HEK293 (cell line): ENCODE measurements at regions not wholly inside any gene's neighbourhood (a gene's known extent, or its start where the extent isn't known, plus 50 kb on each side); places are given as distances from the start of the nearest gene placed in this dataset.

ENCODE experiments used
- CTCF ChIA-PET: fragments of 350-600 bp; formaldehyde crosslinking; extraction: SDS; loops from one replicate; lab custom pipeline; 2021; ENCODE audit warnings: antibody characterized with exemption; lab: Yijun Ruan, JAX
- POLR2A ChIA-PET: fragments of 300-600 bp; formaldehyde crosslinking; extraction: SDS; loops from one replicate; lab custom pipeline; 2020; ENCODE audit warnings: antibody characterized with exemption, inconsistent platforms; lab: Yijun Ruan, JAX
- H3K27ac ChIP-seq: fragments of 200-500 bp; sonication (Bioruptor generic); 2 replicates; pipeline ENCODE4 v1.5.1; 2014; ENCODE audit warnings: low read depth, low read length, control low read depth, inconsistent platforms; ENCODE audit errors: extremely low read depth
- H3K36me3 ChIP-seq, 2 experiments: fragments of 200-500 bp in 1 of 2; sonication (Bioruptor generic) in 1 of 2; 1 replicate in 1 of 2; 2 replicates in 1 of 2; pipeline ENCODE4 v1.5.1; 2014 to 2017; ENCODE audit warnings: inconsistent platforms in 2 of 2, low read length in 2 of 2; ENCODE audit not compliant: control insufficient read depth in 2 of 2, insufficient read depth in 1 of 2
- H3K4me1 ChIP-seq: fragments of 200-500 bp; sonication (Bioruptor generic); 2 replicates; pipeline ENCODE4 v1.5.1; 2014; ENCODE audit warnings: mild to moderate bottlenecking, low read length, inconsistent platforms; ENCODE audit not compliant: control insufficient read depth, insufficient read depth
- H3K4me3 ChIP-seq: 2 replicates; pipeline ENCODE4 v1.5.1; 2011; ENCODE audit warnings: low read depth, mild to moderate bottlenecking, control low read depth, low read length, moderate library complexity
- H3K9me3 ChIP-seq: fragments of 200-500 bp; sonication (Bioruptor generic); 2 replicates; pipeline ENCODE4 v1.5.1; 2014; ENCODE audit warnings: low read depth, low read length, inconsistent platforms; ENCODE audit not compliant: control insufficient read depth, insufficient read depth
- GFI1B ChIP-seq: fragments of 450-650 bp; formaldehyde crosslinking; IDR thresholded peaks from 2 replicates; pipeline ENCODE4 v1.5.1; 2016; ENCODE audit warnings: missing biosample characterization, missing genetic modification characterization
- HOXA7 ChIP-seq: sonication (generic); formaldehyde crosslinking; IDR thresholded peaks from 2 replicates; pipeline ENCODE4 v1.8.1; 2022; ENCODE audit warnings: missing genetic modification reagents, borderline replicate concordance
- IKZF3 ChIP-seq: fragments of 450-650 bp; IDR thresholded peaks from 2 replicates; pipeline ENCODE4 v1.5.0; 2018; ENCODE audit warnings: missing biosample characterization, mild to moderate bottlenecking, missing genetic modification characterization, moderate library complexity
- MYNN ChIP-seq: fragments of 450-650 bp; formaldehyde crosslinking; IDR thresholded peaks from 2 replicates; pipeline ENCODE4 v1.5.1; 2016; ENCODE audit warnings: missing biosample characterization, missing genetic modification characterization, borderline replicate concordance
- RBAK ChIP-seq: fragments of 450-650 bp; formaldehyde crosslinking; IDR thresholded peaks from 2 replicates; pipeline ENCODE4 v1.5.1; 2016; ENCODE audit warnings: missing biosample characterization, missing genetic modification characterization
- REPIN1 ChIP-seq: fragments of 450-650 bp; formaldehyde crosslinking; IDR thresholded peaks from 2 replicates; pipeline ENCODE4 v1.5.1; 2017; ENCODE audit warnings: missing biosample characterization, missing genetic modification characterization, low read depth
- SP3 ChIP-seq: fragments of 450-650 bp; formaldehyde crosslinking; IDR thresholded peaks from 2 replicates; pipeline ENCODE4 v1.5.1; 2016; ENCODE audit warnings: missing biosample characterization, missing genetic modification characterization
- ZNF16 ChIP-seq: fragments of 450-650 bp; formaldehyde crosslinking; IDR thresholded peaks from 2 replicates; pipeline ENCODE4 v1.5.1; 2016; ENCODE audit warnings: low read depth, missing biosample characterization, missing genetic modification characterization
- ZNF184 ChIP-seq: fragments of 450-650 bp; IDR thresholded peaks from 2 replicates; pipeline ENCODE4 v1.5.1; 2018; ENCODE audit warnings: missing biosample characterization, mild to moderate bottlenecking, missing genetic modification characterization
- ZNF311 ChIP-seq: fragments of 450-650 bp; formaldehyde crosslinking; IDR thresholded peaks from 2 replicates; pipeline ENCODE4 v1.5.1; 2017; ENCODE audit warnings: missing biosample characterization, missing genetic modification characterization, borderline replicate concordance
- ZNF366 ChIP-seq: fragments of 450-650 bp; formaldehyde crosslinking; conservative IDR thresholded peaks from 2 replicates; pipeline ENCODE4 v1.5.1; 2016; ENCODE audit warnings: missing biosample characterization, missing genetic modification characterization
- ZNF404 ChIP-seq: fragments of 450-650 bp; formaldehyde crosslinking; IDR thresholded peaks from 2 replicates; pipeline ENCODE4 v1.5.1; 2017; ENCODE audit warnings: missing biosample characterization, missing genetic modification characterization
- ZNF555 ChIP-seq: fragments of 450-650 bp; formaldehyde crosslinking; conservative IDR thresholded peaks from 2 replicates; pipeline ENCODE4 v1.5.1; 2017; ENCODE audit warnings: missing biosample characterization, mild to moderate bottlenecking, missing genetic modification characterization, inconsistent platforms
- ZNF701 ChIP-seq: fragments of 450-650 bp; formaldehyde crosslinking; IDR thresholded peaks from 2 replicates; pipeline ENCODE4 v1.5.1; 2016; ENCODE audit warnings: missing biosample characterization, missing genetic modification characterization
- ZNF707 ChIP-seq: fragments of 450-650 bp; formaldehyde crosslinking; IDR thresholded peaks from 2 replicates; pipeline ENCODE4 v1.5.1; 2016; ENCODE audit warnings: missing biosample characterization, missing genetic modification characterization
- ZNF791 ChIP-seq: fragments of 450-650 bp; formaldehyde crosslinking; IDR thresholded peaks from 2 replicates; pipeline ENCODE4 v1.5.1; 2016; ENCODE audit warnings: missing biosample characterization, missing genetic modification characterization
- TF ChIP-seq, protein P1 (sequence below): fragments of 450-650 bp; formaldehyde crosslinking; IDR thresholded peaks from 2 replicates; pipeline ENCODE4 v1.5.1; 2016; ENCODE audit warnings: missing biosample characterization, missing genetic modification characterization, low read depth
- TF ChIP-seq, protein P2 (sequence below): fragments of 450-650 bp; formaldehyde crosslinking; IDR thresholded peaks from 2 replicates; pipeline ENCODE4; 2016; ENCODE audit warnings: missing biosample characterization, missing genetic modification characterization
- TF ChIP-seq, protein P3 (sequence below): fragments of 450-650 bp; formaldehyde crosslinking; IDR thresholded peaks from 2 replicates; pipeline ENCODE4 v1.5.1; 2016; ENCODE audit warnings: missing biosample characterization, missing genetic modification characterization
- TF ChIP-seq, protein P4 (sequence below): fragments of 450-650 bp; formaldehyde crosslinking; IDR thresholded peaks from 2 replicates; pipeline ENCODE4 v1.5.1; 2016; ENCODE audit warnings: missing biosample characterization, missing genetic modification characterization
- TF ChIP-seq, protein P5 (sequence below): fragments of 450-650 bp; formaldehyde crosslinking; IDR thresholded peaks from 2 replicates; pipeline ENCODE4 v1.5.1; 2017; ENCODE audit warnings: missing biosample characterization, missing genetic modification characterization

GRCh38 chr17:14442798-14443528, 142.1 kb downstream of the HS3ST3B1 start (continued):
- TF ChIP-seq, protein P1, sequence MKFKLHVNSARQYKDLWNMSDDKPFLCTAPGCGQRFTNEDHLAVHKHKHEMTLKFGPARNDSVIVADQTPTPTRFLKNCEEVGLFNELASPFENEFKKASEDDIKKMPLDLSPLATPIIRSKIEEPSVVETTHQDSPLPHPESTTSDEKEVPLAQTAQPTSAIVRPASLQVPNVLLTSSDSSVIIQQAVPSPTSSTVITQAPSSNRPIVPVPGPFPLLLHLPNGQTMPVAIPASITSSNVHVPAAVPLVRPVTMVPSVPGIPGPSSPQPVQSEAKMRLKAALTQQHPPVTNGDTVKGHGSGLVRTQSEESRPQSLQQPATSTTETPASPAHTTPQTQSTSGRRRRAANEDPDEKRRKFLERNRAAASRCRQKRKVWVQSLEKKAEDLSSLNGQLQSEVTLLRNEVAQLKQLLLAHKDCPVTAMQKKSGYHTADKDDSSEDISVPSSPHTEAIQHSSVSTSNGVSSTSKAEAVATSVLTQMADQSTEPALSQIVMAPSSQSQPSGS (tag by site-specific recombination): no peak
- no peak for TF ChIP-seq ZNF404

- Histone ChIP-seq H3K9me3 (no peaks in the 10 kb centered on the region), H3K4me1 (no peaks in the 10 kb centered on the region), H3K36me3 (no peaks in the 10 kb centered on the region), H3K4me3 (no peak overlapping the region), H3K27ac (no peak overlapping the region)
- TF ChIP-seq ZNF707 (tag by site-specific recombination) (no peak), HOXA7 (no peak), ZNF16 (no peak), ZNF555 (no peak), ZNF366 (tag by site-specific recombination) (no peak), ZNF701 (tag by site-specific recombination) (no peak), MYNN (tag by site-specific recombination) (no peak), IKZF3 (tag by site-specific recombination) (no peak), RBAK (tag by site-specific recombination) (no peak), ZNF311 (tag by site-specific recombination) (no peak)
- TF ChIP-seq, protein P2, sequence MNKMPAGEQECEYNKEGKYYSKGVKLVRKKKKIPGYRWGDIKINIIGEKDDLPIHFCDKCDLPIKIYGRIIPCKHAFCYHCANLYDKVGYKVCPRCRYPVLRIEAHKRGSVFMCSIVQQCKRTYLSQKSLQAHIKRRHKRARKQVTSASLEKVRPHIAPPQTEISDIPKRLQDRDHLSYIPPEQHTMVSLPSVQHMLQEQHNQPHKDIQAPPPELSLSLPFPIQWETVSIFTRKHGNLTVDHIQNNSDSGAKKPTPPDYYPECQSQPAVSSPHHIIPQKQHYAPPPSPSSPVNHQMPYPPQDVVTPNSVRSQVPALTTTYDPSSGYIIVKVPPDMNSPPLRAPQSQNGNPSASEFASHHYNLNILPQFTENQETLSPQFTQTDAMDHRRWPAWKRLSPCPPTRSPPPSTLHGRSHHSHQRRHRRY (tag by site-specific recombination): no peak
- TF ChIP-seq, protein P3, sequence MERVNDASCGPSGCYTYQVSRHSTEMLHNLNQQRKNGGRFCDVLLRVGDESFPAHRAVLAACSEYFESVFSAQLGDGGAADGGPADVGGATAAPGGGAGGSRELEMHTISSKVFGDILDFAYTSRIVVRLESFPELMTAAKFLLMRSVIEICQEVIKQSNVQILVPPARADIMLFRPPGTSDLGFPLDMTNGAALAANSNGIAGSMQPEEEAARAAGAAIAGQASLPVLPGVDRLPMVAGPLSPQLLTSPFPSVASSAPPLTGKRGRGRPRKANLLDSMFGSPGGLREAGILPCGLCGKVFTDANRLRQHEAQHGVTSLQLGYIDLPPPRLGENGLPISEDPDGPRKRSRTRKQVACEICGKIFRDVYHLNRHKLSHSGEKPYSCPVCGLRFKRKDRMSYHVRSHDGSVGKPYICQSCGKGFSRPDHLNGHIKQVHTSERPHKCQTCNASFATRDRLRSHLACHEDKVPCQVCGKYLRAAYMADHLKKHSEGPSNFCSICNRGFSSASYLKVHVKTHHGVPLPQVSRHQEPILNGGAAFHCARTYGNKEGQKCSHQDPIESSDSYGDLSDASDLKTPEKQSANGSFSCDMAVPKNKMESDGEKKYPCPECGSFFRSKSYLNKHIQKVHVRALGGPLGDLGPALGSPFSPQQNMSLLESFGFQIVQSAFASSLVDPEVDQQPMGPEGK (tag by site-specific recombination): no peak
- ChIA-PET POLR2A (no interaction called here), CTCF (interaction anchor here (0.5 kb wide), 1 partner anchor 10 kb away, joined by 3 read pairs; no protein-coding TSS in a partner anchor)
Observed at GRCh38 chr17:14437176-14437575, 136.3 kb downstream of the HS3ST3B1 start.

DNA sequence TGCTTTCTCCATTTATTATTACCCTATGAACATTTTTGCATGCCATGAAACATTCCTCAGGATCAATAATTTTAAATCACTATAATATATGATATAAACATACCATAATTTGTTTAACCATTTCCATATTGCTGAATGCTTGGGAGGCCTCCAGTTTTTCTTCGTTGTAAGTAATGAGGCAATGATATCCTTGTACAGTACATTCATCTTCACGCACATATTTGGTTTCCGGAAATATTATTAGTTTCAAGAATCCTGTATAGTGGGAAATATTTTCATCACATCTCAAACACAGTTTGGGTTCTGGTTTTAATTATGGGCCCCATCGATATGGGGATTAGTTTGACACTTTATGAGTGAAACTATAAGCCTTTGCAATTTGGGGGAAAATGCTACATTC, 135.4 kb downstream of the HS3ST3B1 start:
- no peaks in the 10 kb centered on the region for H3K4me1 ChIP-seq
- H3K27ac ChIP-seq: no peak overlapping the region
- H3K9me3 ChIP-seq: no peaks in the 10 kb centered on the region
- ChIA-PET CTCF (interaction anchor here (0.7 kb wide), 1 partner anchor 238 kb away, joined by 3 read pairs; no protein-coding TSS in a partner anchor), POLR2A (interaction anchor here (0.6 kb wide), 1 partner anchor 423 kb away, joined by 3 read pairs; no protein-coding TSS in a partner anchor)
- no peak overlapping the region for H3K4me3 ChIP-seq
- TF ChIP-seq REPIN1 (tag by site-specific recombination): no peak
- no peaks in the 10 kb centered on the region for H3K36me3 ChIP-seq

DNA sequence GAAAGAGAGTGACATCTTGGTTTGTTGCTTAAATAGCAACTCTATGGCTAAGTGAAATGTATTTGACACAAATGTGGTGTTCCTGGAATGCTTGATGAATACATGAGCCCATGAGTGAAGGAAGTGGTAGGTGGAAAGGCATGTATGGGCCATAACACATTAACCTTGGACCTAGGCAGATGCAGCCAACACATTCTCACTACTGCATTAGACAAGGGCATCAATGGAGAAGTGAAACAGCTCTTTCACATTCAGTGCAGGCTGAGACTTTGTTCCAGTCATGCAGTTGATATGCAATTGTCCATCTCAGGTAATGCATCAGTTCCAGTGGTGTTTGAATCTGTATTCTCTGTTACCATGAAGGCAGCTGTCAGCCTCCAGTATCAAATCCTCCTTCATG, 133.6 kb downstream of the HS3ST3B1 start:
- ChIA-PET CTCF (no interaction called here), POLR2A (no interaction called here)
- Histone ChIP-seq H3K4me1 (no peaks in the 10 kb centered on the region), H3K27ac (no peak overlapping the region), H3K9me3 (no peaks in the 10 kb centered on the region), H3K36me3 (no peaks in the 10 kb centered on the region), H3K4me3 (no peak overlapping the region)
- TF ChIP-seq, protein P4, sequence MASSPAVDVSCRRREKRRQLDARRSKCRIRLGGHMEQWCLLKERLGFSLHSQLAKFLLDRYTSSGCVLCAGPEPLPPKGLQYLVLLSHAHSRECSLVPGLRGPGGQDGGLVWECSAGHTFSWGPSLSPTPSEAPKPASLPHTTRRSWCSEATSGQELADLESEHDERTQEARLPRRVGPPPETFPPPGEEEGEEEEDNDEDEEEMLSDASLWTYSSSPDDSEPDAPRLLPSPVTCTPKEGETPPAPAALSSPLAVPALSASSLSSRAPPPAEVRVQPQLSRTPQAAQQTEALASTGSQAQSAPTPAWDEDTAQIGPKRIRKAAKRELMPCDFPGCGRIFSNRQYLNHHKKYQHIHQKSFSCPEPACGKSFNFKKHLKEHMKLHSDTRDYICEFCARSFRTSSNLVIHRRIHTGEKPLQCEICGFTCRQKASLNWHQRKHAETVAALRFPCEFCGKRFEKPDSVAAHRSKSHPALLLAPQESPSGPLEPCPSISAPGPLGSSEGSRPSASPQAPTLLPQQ (tag by site-specific recombination): no peak
- TF ChIP-seq, protein P5, sequence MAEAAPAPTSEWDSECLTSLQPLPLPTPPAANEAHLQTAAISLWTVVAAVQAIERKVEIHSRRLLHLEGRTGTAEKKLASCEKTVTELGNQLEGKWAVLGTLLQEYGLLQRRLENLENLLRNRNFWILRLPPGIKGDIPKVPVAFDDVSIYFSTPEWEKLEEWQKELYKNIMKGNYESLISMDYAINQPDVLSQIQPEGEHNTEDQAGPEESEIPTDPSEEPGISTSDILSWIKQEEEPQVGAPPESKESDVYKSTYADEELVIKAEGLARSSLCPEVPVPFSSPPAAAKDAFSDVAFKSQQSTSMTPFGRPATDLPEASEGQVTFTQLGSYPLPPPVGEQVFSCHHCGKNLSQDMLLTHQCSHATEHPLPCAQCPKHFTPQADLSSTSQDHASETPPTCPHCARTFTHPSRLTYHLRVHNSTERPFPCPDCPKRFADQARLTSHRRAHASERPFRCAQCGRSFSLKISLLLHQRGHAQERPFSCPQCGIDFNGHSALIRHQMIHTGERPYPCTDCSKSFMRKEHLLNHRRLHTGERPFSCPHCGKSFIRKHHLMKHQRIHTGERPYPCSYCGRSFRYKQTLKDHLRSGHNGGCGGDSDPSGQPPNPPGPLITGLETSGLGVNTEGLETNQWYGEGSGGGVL: no peak
- no peak for TF ChIP-seq SP3
- TF ChIP-seq GFI1B (tag by site-specific recombination): no peak
- no peak for TF ChIP-seq ZNF184 (tag by site-specific recombination)
- TF ChIP-seq ZNF791: no peak
